Small intestine (tissue), 7 donors: ENCODE measurements at regions not wholly inside any gene's neighbourhood (a gene's known extent, or its start where the extent isn't known, plus 50 kb on each side); places are given as distances from the start of the nearest gene placed in this dataset.
"Not testable (repeated sequence)": the region's sequence is repeated elsewhere in the genome, so short reads cannot be mapped to it uniquely, and the experiment has no call there.

Experiments used
- DNase-seq, 2 donors: peaks; one replicate each; pipeline versions ENCODE4 v3.0.0 to v3.0.0-alpha.2; 2013
- FAIRE-seq: peaks from 2 replicates; lab custom pipeline; 2012; peaks lifted over from hg19 to GRCh38; lab: Jason Lieb, UNC
- H3K27ac ChIP-seq, 3 donors: one replicate each; pipeline ENCODE4 v1.5.1; 2013; ENCODE audit warnings: low read length in 2 of 3, mild to moderate bottlenecking in 2 of 3, control low read depth in 1 of 3, inconsistent platforms in 1 of 3, low read depth in 1 of 3, moderate library complexity in 1 of 3
- H3K27me3 ChIP-seq, 3 donors: one replicate each; pipeline ENCODE4 v1.6.1; 2013; ENCODE audit warnings: low read length in 3 of 3, inconsistent platforms in 1 of 3; ENCODE audit not compliant: control insufficient read depth in 3 of 3, insufficient read depth in 3 of 3
- H3K36me3 ChIP-seq, 3 donors: one replicate each; pipeline ENCODE4 v1.6.1; 2013; ENCODE audit warnings: low read length in 3 of 3, inconsistent platforms in 1 of 3, low read depth in 1 of 3, mild to moderate bottlenecking in 1 of 3, moderate library complexity in 1 of 3; ENCODE audit not compliant: control insufficient read depth in 3 of 3, insufficient read depth in 2 of 3
- H3K4me1 ChIP-seq, 3 donors: one replicate each; pipeline ENCODE4 v1.6.1; 2013; ENCODE audit warnings: low read length in 2 of 3, inconsistent platforms in 1 of 3, low read depth in 1 of 3, mild to moderate bottlenecking in 1 of 3, moderate library complexity in 1 of 3; ENCODE audit not compliant: control insufficient read depth in 3 of 3, insufficient read depth in 2 of 3
- H3K4me3 ChIP-seq, 3 donors: one replicate each; pipeline ENCODE4 v1.5.1; 2013; ENCODE audit warnings: low read length in 3 of 3, control low read depth in 1 of 3, inconsistent platforms in 1 of 3, low read depth in 1 of 3, mild to moderate bottlenecking in 1 of 3, moderate library complexity in 1 of 3
- H3K9me3 ChIP-seq, 2 donors: one replicate each; pipeline ENCODE4 v1.6.1; 2013; ENCODE audit warnings: low read depth in 1 of 2, low read length in 1 of 2; ENCODE audit not compliant: control insufficient read depth in 2 of 2, insufficient read depth in 1 of 2
- WGBS, 3 donors: extraction: QIAGEN DNeasy Blood & Tissue Kit; methylation state at CpG; one replicate each; pipeline ENCODE4 v1.1.7; 2013; 5-methylcytosine and 5-hydroxymethylcytosine counted together
- donor health status: healthy with polysubstance abuse.
- donor health status: control.
- donor health status: control.
- donor health status: Bipolar disorder and iron deficiency.
- donor health status: healthy.

DNA sequence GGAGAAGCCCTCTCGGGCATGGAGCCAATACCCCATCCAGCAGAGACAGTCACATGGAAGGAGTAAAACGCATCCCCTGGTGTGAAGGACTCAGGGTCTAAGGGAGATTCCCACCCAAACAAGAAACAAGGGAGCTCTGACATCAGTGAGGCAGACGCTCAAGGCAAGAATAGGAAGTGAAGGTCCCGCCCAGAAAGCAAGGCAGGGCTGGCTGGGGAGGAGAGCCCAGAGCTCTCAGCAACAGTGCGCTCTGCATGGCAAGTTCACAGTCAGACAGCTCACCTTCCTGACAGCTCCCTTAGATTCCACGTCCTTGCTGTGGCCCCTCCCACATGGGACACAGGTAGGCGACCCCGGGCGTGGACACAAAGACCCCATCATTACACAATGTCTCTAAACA is 85.6 kb downstream of the TTLL2 start:
- Histone ChIP-seq H3K9me3 (no peaks in the 10 kb centered on the region), H3K27me3 (peaks cover 0 to 3% (median 0%) of the 10 kb centered on the region in 3 donors), H3K4me3 (no peak overlapping the region), H3K27ac (no peak overlapping the region), H3K36me3 (no peaks in the 10 kb centered on the region), H3K4me1 (peaks cover 0 to 12% (median 0%) of the 10 kb centered on the region in 3 donors)
- WGBS, 3 donors, result 75 to 87% (median 84%) methylated on average over 9 of the region's 9 CpGs
- FAIRE-seq (no peak), DNase-seq (peak in 1 of 2 donors; percentile 37)

DNA sequence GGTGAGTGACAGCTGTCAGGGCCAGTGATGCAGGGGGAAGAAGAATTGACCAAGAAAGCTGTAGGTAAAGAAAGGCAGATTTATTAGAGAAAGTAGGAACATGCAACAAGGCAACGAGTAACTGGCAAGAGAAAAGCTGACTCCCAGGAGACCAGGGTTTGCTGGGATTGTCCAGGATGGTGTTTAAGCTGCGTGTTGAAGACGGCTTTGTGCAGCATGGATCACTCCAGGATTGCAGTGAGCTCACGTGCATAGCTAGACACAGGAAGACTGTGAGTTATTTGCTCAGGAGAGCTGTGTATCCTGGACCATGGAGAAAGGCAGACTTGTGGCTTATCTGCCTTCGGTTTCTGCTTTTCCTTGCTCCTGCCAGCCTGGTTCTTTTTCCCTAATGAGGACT is 87.6 kb downstream of the TTLL2 start:
- Histone ChIP-seq H3K4me1 (peaks cover 0 to 12% (median 0%) of the 10 kb centered on the region in 3 donors), H3K4me3 (no peak overlapping the region), H3K27ac (no peak overlapping the region), H3K9me3 (no peaks in the 10 kb centered on the region), H3K27me3 (peaks cover 0 to 3% (median 0%) of the 10 kb centered on the region in 3 donors), H3K36me3 (no peaks in the 10 kb centered on the region)
- DNase-seq (no peak), FAIRE-seq (no peak)
- 73 to 88% (median 76%) methylated on average over 5 of the region's 5 CpGs for WGBS, 3 donors

- peaks cover 0 to 12% (median 0%) of the 10 kb centered on the region in 3 donors for H3K4me1 ChIP-seq
- H3K27ac ChIP-seq, result no peak overlapping the region
- H3K4me3 ChIP-seq, result no peak overlapping the region
- WGBS, 3 donors, result 86 to 93% (median 91%) methylated on average over 15 to 18 of the region's 18 CpGs
- no peak for FAIRE-seq
- H3K27me3 ChIP-seq, result peaks cover 0 to under 1% (median 0%) of the 10 kb centered on the region in 3 donors
- peaks cover 0 to 5% of the 10 kb centered on the region in 2 donors for H3K9me3 ChIP-seq
- DNase-seq, result no peak
- H3K36me3 ChIP-seq, result no peaks in the 10 kb centered on the region
Observed at GRCh38 chr6:167415441-167415961, 90.6 kb downstream of the TTLL2 start.

DNA sequence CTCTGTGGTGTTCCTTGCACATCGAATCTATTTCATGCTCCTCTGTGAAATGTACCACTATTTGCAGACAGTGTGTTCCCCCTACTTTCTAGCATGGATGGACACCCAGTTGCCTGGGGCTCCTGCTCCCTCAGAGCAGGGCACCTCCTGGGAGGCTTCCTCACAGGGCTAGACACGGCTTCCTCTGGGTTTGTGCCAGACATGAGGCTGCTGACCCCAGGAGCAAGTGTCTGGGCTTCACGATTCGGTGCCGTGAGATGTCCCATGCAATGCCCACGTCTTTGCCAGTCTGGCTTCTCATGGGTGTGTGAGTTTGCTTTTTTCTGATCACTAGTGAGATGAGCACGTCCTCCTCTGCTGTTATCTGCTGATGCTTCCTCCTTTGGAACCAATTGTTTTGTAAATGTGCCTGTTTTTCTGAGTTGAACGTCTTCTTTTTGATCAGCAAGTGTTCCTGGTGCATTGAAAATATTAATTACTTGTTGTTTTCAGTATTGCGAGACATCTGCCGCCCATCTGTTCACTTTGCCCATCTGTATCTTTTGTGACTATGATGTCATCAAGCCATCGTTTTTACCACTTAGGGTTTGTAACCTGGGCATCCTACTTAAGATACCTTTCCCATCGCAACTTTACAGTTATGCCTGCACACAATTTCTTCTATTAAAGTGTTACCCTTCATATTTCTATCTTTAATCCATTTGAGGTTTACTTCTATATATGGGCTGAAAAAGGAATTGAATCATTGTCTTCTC is 92.0 kb downstream of the TTLL2 start:
- FAIRE-seq, result no peak
- 76 to 85% (median 78%) methylated on average over 12 of the region's 12 CpGs for WGBS, 3 donors
- no peak overlapping the region for H3K27ac ChIP-seq

GRCh38 chr6:167420177-167420576 is 95.3 kb downstream of the TTLL2 start:
- 69 to 80% (median 74%) methylated on average over 12 of the region's 12 CpGs for WGBS, 3 donors
- peak in 1 of 2 donors; percentile 47 for DNase-seq
- Histone ChIP-seq H3K4me1 (peaks cover 0 to 13% (median 0%) of the 10 kb centered on the region in 3 donors), H3K36me3 (no peaks in the 10 kb centered on the region), H3K27me3 (no peaks in the 10 kb centered on the region), H3K4me3 (no peak overlapping the region), H3K9me3 (peaks cover 0 to 11% of the 10 kb centered on the region in 2 donors), H3K27ac (peak overlapping the region; percentile 73 to 95 (median 95))
- no peak for FAIRE-seq

More for the DNA sequence above, 92.0 kb downstream of the TTLL2 start:
- DNase-seq, result no peak
- H3K27me3 ChIP-seq, result no peaks in the 10 kb centered on the region
- peaks cover 0 to 5% of the 10 kb centered on the region in 2 donors for H3K9me3 ChIP-seq
- H3K4me1 ChIP-seq, result peaks cover 0 to 13% (median 0%) of the 10 kb centered on the region in 3 donors
- no peaks in the 10 kb centered on the region for H3K36me3 ChIP-seq
- H3K4me3 ChIP-seq, result no peak overlapping the region

GRCh38 chr6:167420858-167421766 is 96.2 kb downstream of the TTLL2 start:
- 23 to 64% (median 40%) methylated on average over 38 to 39 of the region's 39 CpGs for WGBS, 3 donors
- peaks cover 0 to 20% (median 0%) of the 10 kb centered on the region in 3 donors for H3K4me1 ChIP-seq
- no peaks in the 10 kb centered on the region for H3K36me3 ChIP-seq
- no peaks in the 10 kb centered on the region for H3K27me3 ChIP-seq
- FAIRE-seq (no peak), DNase-seq (peak; percentile 97 to 99)
- H3K27ac ChIP-seq, result peak overlapping the region; percentile 95 to 96 (median 95)
- peaks cover 0 to 11% of the 10 kb centered on the region in 2 donors for H3K9me3 ChIP-seq
- H3K4me3 ChIP-seq, result peak overlapping the region in 2 of 3 donors; percentile 25 to 33

DNA sequence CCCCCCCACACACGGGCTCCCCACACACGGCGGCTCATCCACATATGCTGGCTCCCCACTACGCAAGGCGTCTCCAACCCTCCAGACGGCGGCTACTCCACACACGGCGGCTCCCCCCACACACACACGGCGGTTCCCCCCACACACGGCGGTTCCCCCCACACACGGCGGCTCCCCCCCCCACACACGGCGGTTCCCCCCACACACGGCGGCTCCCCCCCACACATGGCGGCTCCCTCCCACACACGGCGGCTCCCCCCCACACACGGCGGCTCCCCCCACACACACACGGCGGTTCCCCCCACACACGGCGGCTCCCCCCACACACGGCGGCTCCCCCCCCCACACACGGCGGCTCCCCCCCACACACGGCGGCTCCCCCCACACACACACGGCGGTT is 97.1 kb downstream of the TTLL2 start:
- H3K9me3 ChIP-seq, result peaks cover 0 to 11% of the 10 kb centered on the region in 2 donors
- WGBS, 3 donors, result 56 to 77% methylated on average over 5 to 18 of the region's 36 CpGs; no CpG with 5 or more reads in 1 of the 3 donors
- not testable (repeated sequence) for H3K36me3 ChIP-seq, DNase-seq, H3K27ac ChIP-seq, FAIRE-seq, H3K4me3 ChIP-seq, H3K27me3 ChIP-seq
- peaks cover 0 to 22% (median 0%) of the 10 kb centered on the region in 3 donors for H3K4me1 ChIP-seq

DNA sequence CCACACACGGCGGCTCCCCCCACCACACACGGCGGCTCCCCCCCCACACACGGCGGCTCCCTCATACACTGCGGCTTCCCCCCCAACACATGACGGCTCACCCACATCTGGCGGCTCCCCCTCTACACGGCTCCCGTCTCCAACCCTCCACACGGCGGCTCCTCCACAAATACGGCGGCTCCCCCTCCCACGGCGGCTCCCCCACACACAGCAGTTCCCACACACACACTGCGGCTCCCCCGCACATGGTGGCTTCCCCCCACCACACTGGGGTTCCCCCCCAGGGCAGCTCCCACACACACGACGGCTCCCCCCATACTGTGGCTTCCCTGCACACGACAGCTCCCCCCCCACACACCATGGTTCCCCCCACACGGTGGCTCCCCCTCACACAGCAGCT is 98.0 kb downstream of the TTLL2 start:
- FAIRE-seq (no peak), DNase-seq (no peak)
- 96 to 99% (median 97%) methylated on average over 14 to 23 of the region's 23 CpGs for WGBS, 3 donors

More for the DNA sequence above, 98.0 kb downstream of the TTLL2 start:
- Histone ChIP-seq H3K27me3 (no peaks in the 10 kb centered on the region), H3K4me1 (peaks cover 0 to 31% (median 0%) of the 10 kb centered on the region in 3 donors), H3K9me3 (peaks cover 0 to 11% of the 10 kb centered on the region in 2 donors), H3K4me3 (no peak overlapping the region), H3K36me3 (no peaks in the 10 kb centered on the region), H3K27ac (no peak overlapping the region)
